Erythroblast (primary cell): ENCODE measurements at regions not wholly inside any gene's neighbourhood (a gene's known extent, or its start where the extent isn't known, plus 50 kb on each side); places are given as distances from the start of the nearest gene placed in this dataset.

Experiments
- GATA1 ChIP-seq: IDR thresholded peaks from 2 replicates; pipeline ENCODE4 v1.6.1; 2011; ENCODE audit warnings: low read depth, mild to moderate bottlenecking, control low read depth, low read length, moderate library complexity
- POLR2A ChIP-seq: IDR thresholded peaks from 2 replicates; pipeline ENCODE4 v1.6.1; 2011; ENCODE audit warnings: mild to moderate bottlenecking, low read length

- TF ChIP-seq POLR2A (no peak), GATA1 (no peak)
Measured at GRCh38 chr7:130995252-130996081, 261.5 kb upstream of the KLF14 start.
